ENCODE measurements at regions not wholly inside any gene's neighbourhood (a gene's known extent, or its start where the extent isn't known, plus 50 kb on each side); places are given as distances from the start of the nearest gene placed in this dataset.

DNA sequence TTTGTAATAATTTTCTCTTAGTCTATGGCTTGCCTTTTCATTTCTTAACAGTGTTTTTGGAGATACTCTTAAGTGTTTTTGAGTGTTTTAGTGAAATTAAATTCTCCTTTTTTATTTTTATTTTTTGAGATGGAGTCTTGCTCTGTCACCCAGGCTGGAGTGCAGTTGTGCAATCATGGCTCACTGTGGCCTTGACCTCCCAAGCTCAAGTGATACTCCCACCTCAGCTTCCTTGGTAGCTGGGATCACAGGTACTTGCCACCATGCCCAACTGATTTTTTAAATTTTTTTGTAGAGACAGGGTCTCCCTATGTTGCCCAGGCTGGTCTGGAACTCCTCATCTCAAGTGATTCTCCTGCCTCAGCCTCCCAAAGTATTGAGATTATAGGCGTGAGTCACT is 240.3 kb downstream of the PLPP3 start:
- intact Hi-C loops (cut with micrococcal nuclease; ENCODE audit: unreplicated experiment) (loop anchor here (10.0 kb wide), 1 partner anchor 166 kb away; no protein-coding TSS in a partner anchor), in situ Hi-C loops (cut with HindIII; ENCODE audit: extremely low pct_ligation_motif_present, low pct_unique_long_range_greater_than_20kb) (no loop called here)
- DNase-seq (ENCODE audit: low spot score): no peak
- no peak for FAIRE-seq
- Histone ChIP-seq H3K27ac (ENCODE audit: extremely low read length, insufficient read depth, low read length) (no peak overlapping the region), H3K27me3 (ENCODE audit: control insufficient read depth in 1 of 2, insufficient read depth in 2 of 2, low read length in 2 of 2) (no peaks in the 10 kb centered on the region), H3K79me2 (ENCODE audit: insufficient read depth, low read length) (no peaks in the 10 kb centered on the region), H2AFZ (ENCODE audit: low read length) (no peak overlapping the region), H3K36me3 (replicated peaks in 1 of 2; ENCODE audit: control insufficient read depth in 1 of 2, insufficient read depth in 2 of 2, low read length in 2 of 2) (no peaks in the 10 kb centered on the region), H3K9me3 (ENCODE audit: low read length) (no peaks in the 10 kb centered on the region), H3K4me3 (replicated peaks in 1 of 3; ENCODE audit: insufficient read depth in 1 of 3, low read depth in 2 of 3, low read length in 3 of 3) (no peak overlapping the region), H4K20me1 (ENCODE audit: insufficient read depth, low read length) (no peaks in the 10 kb centered on the region), H3K9ac (ENCODE audit: insufficient read depth, low read depth, low read length) (no peak overlapping the region), H3K4me2 (ENCODE audit: low read depth, low read length) (no peak overlapping the region), H3K4me1 (ENCODE audit: insufficient read depth, low read length) (peaks cover 19% of the 10 kb centered on the region)
- POLR2A ChIA-PET: no interaction called here
- no TSS peak for BruUV-seq (replicated peaks)
- no peak for ATAC-seq
- 86% methylated on average over 1 of the region's 1 CpG for WGBS (ENCODE audit: low lambda C conversion rate)
- CTCF ChIA-PET (ENCODE audit: low intra/inter-chr PET ratio, low total read pairs): no interaction called here
- TF ChIP-seq CBFB (CRISPR knock-in tag; IDR thresholded peaks at IDR 0.05) (no peak), ZNF747 (CRISPR knock-in tag; IDR thresholded peaks at IDR 0.05; ENCODE audit: borderline replicate concordance) (no peak), ZNF12 (CRISPR knock-in tag; IDR thresholded peaks at IDR 0.05) (no peak), KLF16 (CRISPR knock-in tag; IDR thresholded peaks at IDR 0.05) (no peak), RARA (CRISPR knock-in tag; IDR thresholded peaks at IDR 0.05) (peak; percentile 62), ZNF841 (CRISPR knock-in tag; IDR thresholded peaks at IDR 0.05; ENCODE audit: borderline replicate concordance) (no peak), HNF4A (CRISPR knock-in tag; IDR thresholded peaks at IDR 0.05) (peak; percentile 30; the same call in 1 of the 2 replicates), ZMYM4 (CRISPR knock-in tag; IDR thresholded peaks at IDR 0.05) (peak; percentile 47; the same call in 1 of the 2 replicates), NR2F6 (IDR thresholded peaks at IDR 0.05) (peak; percentile 66), NR2F6 (CRISPR knock-in tag; IDR thresholded peaks at IDR 0.05) (peak; percentile 76; the same call in 1 of the 2 replicates), CEBPG (CRISPR knock-in tag; IDR thresholded peaks at IDR 0.05) (peak; percentile 72), NR2F1 (CRISPR knock-in tag; IDR thresholded peaks at IDR 0.05) (peak in 1 of 2 experiments; percentile 61; a peak in 2 of 4 replicates), NR2C2 (CRISPR knock-in tag; IDR thresholded peaks at IDR 0.05; ENCODE audit: borderline replicate concordance) (peak; percentile 48; the same call in 1 of the 2 replicates), ZNF550 (CRISPR knock-in tag; IDR thresholded peaks at IDR 0.05; ENCODE audit: borderline replicate concordance) (no peak)
- TF ChIP-seq, protein P1, sequence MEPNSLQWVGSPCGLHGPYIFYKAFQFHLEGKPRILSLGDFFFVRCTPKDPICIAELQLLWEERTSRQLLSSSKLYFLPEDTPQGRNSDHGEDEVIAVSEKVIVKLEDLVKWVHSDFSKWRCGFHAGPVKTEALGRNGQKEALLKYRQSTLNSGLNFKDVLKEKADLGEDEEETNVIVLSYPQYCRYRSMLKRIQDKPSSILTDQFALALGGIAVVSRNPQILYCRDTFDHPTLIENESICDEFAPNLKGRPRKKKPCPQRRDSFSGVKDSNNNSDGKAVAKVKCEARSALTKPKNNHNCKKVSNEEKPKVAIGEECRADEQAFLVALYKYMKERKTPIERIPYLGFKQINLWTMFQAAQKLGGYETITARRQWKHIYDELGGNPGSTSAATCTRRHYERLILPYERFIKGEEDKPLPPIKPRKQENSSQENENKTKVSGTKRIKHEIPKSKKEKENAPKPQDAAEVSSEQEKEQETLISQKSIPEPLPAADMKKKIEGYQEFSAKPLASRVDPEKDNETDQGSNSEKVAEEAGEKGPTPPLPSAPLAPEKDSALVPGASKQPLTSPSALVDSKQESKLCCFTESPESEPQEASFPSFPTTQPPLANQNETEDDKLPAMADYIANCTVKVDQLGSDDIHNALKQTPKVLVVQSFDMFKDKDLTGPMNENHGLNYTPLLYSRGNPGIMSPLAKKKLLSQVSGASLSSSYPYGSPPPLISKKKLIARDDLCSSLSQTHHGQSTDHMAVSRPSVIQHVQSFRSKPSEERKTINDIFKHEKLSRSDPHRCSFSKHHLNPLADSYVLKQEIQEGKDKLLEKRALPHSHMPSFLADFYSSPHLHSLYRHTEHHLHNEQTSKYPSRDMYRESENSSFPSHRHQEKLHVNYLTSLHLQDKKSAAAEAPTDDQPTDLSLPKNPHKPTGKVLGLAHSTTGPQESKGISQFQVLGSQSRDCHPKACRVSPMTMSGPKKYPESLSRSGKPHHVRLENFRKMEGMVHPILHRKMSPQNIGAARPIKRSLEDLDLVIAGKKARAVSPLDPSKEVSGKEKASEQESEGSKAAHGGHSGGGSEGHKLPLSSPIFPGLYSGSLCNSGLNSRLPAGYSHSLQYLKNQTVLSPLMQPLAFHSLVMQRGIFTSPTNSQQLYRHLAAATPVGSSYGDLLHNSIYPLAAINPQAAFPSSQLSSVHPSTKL (CRISPR knock-in tag; IDR thresholded peaks at IDR 0.05): peak; percentile 43; the same call in 1 of the 2 replicates
- TF ChIP-seq, protein P2, sequence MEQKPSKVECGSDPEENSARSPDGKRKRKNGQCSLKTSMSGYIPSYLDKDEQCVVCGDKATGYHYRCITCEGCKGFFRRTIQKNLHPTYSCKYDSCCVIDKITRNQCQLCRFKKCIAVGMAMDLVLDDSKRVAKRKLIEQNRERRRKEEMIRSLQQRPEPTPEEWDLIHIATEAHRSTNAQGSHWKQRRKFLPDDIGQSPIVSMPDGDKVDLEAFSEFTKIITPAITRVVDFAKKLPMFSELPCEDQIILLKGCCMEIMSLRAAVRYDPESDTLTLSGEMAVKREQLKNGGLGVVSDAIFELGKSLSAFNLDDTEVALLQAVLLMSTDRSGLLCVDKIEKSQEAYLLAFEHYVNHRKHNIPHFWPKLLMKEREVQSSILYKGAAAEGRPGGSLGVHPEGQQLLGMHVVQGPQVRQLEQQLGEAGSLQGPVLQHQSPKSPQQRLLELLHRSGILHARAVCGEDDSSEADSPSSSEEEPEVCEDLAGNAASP (CRISPR knock-in tag; IDR thresholded peaks at IDR 0.05; ENCODE audit: borderline replicate concordance): peak; percentile 25; the same call in 1 of the 2 replicates
- TF ChIP-seq, protein P3, sequence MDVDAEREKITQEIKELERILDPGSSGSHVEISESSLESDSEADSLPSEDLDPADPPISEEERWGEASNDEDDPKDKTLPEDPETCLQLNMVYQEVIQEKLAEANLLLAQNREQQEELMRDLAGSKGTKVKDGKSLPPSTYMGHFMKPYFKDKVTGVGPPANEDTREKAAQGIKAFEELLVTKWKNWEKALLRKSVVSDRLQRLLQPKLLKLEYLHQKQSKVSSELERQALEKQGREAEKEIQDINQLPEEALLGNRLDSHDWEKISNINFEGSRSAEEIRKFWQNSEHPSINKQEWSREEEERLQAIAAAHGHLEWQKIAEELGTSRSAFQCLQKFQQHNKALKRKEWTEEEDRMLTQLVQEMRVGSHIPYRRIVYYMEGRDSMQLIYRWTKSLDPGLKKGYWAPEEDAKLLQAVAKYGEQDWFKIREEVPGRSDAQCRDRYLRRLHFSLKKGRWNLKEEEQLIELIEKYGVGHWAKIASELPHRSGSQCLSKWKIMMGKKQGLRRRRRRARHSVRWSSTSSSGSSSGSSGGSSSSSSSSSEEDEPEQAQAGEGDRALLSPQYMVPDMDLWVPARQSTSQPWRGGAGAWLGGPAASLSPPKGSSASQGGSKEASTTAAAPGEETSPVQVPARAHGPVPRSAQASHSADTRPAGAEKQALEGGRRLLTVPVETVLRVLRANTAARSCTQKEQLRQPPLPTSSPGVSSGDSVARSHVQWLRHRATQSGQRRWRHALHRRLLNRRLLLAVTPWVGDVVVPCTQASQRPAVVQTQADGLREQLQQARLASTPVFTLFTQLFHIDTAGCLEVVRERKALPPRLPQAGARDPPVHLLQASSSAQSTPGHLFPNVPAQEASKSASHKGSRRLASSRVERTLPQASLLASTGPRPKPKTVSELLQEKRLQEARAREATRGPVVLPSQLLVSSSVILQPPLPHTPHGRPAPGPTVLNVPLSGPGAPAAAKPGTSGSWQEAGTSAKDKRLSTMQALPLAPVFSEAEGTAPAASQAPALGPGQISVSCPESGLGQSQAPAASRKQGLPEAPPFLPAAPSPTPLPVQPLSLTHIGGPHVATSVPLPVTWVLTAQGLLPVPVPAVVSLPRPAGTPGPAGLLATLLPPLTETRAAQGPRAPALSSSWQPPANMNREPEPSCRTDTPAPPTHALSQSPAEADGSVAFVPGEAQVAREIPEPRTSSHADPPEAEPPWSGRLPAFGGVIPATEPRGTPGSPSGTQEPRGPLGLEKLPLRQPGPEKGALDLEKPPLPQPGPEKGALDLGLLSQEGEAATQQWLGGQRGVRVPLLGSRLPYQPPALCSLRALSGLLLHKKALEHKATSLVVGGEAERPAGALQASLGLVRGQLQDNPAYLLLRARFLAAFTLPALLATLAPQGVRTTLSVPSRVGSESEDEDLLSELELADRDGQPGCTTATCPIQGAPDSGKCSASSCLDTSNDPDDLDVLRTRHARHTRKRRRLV (CRISPR knock-in tag; IDR thresholded peaks at IDR 0.05): no peak
